ENCODE measurements at regions not wholly inside any gene's neighbourhood (a gene's known extent, or its start where the extent isn't known, plus 50 kb on each side); places are given as distances from the start of the nearest gene placed in this dataset.

GRCh38 chrX:39437670-39438441, 636.6 kb downstream of the MID1IP1 start:
- TF ChIP-seq CTCF (IDR thresholded peaks at IDR 0.05), result no peak
- no peak for TF ChIP-seq POLR2A (IDR thresholded peaks at IDR 0.05)
